NCI-H1930 (cell line): ENCODE measurements at regions not wholly inside any gene's neighbourhood (a gene's known extent, or its start where the extent isn't known, plus 50 kb on each side); places are given as distances from the start of the nearest gene placed in this dataset.

Experiments
- DNase-seq, 2 experiments: peaks; one replicate each; lab custom pipeline; 2025; lab: John Stamatoyannopoulos, UW

DNA sequence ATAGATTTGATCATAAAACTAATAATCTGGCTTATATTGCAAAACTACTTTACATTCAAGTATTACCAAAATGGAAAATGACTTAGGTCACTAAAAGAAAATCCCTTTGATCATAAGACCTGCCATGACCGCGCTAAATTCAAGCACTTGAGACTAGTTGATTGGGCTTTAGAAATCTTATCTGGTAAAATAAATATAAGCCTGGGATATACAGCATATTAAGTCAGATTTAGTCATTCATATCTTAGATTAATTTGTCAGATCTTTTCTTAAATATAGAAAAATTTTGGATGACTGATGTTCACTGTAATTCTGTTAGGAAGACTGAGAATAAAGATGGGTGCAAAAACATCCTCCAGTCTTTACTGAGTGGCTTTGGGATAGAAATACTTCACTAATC lies 450.0 kb downstream of the HTR7 start:
- DNase-seq: no peak

- DNase-seq: no peak
Observed at GRCh38 chr10:90412582-90412981, 445.3 kb downstream of the HTR7 start.

DNA sequence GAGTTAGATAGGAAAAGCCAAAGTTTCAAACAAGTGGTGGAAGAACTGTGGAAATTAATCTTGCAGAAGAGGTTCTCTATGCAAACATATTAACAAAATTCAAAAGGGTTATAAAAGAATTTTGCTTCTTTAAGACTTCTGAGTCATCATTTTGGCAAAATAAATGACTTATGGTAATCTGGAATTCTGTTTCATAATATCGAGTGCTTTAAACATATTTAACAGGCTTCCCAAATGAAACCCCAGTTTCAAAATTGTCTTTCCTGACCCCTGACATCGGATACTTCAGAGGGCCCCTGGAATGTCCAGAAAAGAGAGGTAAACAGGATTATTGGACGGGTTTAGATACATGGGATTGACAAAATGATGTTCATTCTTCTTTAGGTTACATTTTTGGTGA lies 444.6 kb downstream of the HTR7 start:
- no peak for DNase-seq

DNA sequence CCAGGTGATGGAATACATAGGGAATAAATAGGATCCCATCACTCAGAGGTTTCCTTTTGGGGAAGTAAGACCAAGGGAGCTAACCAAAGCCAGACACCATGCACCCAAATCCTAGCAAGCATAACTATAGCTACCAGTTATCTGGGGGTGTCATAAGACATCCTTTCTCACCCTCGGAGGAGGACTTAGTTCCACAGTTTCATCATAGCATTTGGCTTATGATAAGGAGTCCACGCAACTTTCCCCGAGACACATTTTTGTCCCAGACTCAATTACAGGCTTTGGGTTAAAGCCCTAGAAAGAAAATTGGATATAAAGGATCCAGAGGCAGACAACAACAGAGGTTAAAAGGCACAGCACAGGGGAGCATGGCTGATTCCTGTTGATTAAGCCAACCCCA lies 442.9 kb downstream of the HTR7 start:
- no peak for DNase-seq

- DNase-seq: no peak
Observed at GRCh38 chr10:90417029-90417428, 440.8 kb downstream of the HTR7 start.

DNA sequence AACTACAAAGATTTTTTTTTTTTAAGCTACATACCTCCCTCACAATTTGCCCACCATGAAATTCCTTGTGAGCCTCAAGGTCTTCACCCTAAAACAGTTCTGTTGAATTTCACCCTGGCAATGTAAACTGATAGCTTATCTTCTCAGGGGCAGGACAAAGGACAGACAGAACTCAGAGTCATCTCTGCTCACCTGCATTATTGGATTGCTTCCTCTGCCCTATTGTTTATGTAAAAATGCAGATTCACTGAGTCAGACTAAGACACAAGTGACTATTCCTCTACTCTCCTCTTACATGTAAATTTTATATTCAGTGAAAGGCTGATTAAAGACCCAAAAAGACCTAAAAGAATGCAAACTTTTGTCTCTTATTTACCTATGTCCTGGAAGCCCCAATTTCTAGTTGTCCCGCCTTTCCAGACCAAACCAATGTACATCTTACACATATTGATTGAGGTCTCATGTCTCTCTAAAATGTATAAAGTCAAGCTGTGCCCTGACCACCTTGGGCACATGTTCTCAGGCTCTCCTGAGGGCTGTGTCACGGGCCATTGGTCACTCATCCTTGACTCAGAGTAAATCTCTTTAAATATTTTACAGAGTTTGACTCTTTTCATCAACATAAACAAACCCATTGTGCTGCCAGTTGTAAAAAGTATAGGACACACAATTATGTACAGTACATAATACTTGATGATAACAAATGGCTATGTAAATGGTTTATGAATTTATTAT lies 440.2 kb downstream of the HTR7 start:
- no peak for DNase-seq

GRCh38 chr10:90418869-90419652 lies 438.8 kb downstream of the HTR7 start:
- peak in 1 of 2 experiments; percentile 11 for DNase-seq

DNA sequence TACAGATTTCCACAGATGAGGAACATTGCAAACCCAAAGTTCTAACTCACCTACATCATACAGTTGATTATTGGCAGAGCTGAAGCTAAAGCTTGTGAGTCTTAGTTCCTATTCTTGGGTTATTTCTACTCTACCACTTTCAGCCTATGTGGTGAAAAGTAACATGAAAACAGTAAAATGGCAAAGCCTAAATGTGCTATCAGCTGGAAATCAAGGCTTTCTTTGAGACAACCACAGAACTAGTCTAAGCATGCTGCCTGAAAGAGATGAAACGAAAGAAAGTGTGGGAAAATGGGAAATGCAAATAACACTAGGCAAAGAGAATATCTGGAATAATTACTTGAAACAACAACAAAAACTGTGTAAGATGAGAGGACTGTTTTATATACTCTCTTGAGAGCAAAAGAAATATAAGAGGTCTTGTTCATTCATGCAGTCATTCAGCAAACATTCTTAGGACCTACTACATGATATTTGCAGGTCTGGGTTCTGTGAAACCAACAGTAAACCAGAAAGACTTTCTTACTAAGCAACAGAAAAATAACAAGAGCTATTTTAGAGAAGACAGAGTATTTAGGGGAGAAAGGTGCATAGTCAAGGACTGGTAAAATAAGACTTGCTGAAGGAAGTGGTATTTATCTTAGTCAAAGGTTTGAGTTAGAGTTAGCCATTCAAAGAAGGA lies 437.1 kb downstream of the HTR7 start:
- no peak for DNase-seq

- no peak for DNase-seq
Observed at GRCh38 chr10:90421874-90422273, 436.0 kb downstream of the HTR7 start.

- DNase-seq: no peak
Observed at GRCh38 chr10:90424730-90425129, 433.1 kb downstream of the HTR7 start.

DNA sequence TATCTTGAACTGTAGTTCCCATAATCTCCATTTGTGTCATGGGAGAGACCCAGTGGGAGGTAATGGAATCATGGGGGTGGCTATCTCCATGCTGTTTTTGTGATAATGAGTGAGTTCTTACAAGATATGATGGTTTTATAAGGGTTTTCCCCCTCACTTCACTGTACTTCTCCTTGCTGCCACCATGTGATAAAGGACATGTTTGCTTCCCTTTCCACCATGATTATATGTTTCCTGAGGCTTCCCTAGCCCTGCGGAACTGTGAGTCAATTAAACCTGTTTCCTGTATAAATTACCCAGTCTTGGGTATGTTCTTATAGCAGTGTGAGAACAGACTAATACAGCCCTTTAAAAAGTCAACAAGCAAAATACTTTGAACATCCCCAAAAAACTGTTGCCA lies 427.7 kb downstream of the HTR7 start:
- no peak for DNase-seq

GRCh38 chr10:90432866-90433265 lies 425.0 kb downstream of the HTR7 start:
- DNase-seq: no peak

DNA sequence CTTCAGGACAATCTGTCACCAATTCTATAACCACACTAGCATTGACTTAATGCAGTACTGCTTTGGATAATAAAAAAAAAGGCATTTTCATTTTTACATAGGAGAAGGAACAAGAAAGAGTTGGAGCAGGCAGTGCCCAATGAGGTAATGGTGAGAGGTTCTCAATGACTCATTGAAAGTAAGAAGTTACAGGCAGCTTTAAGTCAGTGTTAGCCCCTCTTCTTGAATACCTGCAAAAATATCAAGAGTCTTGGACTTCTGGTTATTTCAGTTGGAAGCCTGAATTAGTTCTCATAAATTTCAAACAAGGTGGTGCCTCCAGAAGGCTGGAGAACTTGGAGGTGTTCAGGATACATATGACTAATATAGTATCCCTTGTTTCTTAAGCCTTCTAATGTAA lies 422.5 kb downstream of the HTR7 start:
- no peak for DNase-seq

DNA sequence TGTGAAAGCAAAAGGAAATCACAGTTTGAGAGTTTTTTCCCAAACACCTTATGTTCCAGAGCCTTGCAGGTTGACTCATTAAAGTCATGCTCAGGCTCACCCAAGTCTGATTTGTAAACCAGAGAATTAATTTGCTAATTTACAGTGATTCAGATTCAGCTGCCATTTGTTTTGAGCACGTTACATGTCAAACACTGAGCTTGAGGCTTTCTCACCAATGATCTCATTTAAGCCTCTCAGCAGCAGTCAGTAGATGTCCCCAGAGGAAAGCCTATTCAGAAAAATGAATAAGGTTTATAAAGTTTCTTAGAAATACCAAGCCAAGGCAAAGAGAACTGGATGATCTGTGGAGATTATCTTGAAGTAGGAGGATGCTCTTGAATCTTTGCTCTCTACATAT lies 420.4 kb downstream of the HTR7 start:
- no peak for DNase-seq

DNA sequence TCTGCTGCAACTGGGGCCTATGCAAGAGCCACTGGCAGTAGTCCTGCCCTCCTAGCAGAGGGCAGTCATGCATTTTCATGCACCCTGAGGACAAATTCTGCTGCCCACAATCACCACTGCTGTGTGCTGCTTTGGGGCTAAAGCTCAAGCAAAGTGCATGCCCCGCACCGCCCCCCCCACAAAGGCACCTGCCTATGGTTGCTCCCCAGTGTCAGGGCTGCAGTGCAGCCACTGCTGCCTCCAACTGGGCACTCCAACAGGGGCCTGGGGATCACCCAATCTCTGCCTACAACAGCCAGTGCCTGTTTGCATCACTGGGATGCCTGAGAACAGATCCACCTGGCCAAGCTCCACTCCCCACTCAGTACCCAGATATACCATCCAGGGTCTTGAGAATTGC lies 417.0 kb downstream of the HTR7 start:
- no peak for DNase-seq

DNA sequence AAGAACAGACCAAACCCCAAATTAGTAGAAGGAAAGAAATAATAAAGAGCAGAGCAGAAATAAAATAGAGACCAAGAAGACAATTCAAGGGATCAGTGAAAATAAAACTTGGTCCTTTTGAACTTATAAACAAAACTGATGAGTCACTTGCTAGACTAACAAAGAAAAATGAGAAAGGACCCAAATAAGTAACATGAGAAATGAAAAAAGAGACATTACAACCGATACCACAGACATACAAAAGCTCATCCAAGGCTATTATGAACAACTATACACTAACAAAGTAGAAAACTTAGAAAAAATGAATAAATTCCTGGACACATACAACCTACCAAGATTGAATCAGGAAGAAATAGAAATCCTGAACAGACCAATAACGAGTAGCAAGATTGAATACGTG lies 414.5 kb downstream of the HTR7 start:
- DNase-seq: no peak

- no peak for DNase-seq
Observed at GRCh38 chr10:90447831-90448230, 410.0 kb downstream of the HTR7 start.

- no peak for DNase-seq
Observed at GRCh38 chr10:90450797-90451196, 407.0 kb downstream of the HTR7 start.

- no peak for DNase-seq
Observed at GRCh38 chr10:90451283-90451682, 406.6 kb downstream of the HTR7 start.

GRCh38 chr10:90458054-90458453 lies 399.8 kb downstream of the HTR7 start:
- DNase-seq: no peak

DNA sequence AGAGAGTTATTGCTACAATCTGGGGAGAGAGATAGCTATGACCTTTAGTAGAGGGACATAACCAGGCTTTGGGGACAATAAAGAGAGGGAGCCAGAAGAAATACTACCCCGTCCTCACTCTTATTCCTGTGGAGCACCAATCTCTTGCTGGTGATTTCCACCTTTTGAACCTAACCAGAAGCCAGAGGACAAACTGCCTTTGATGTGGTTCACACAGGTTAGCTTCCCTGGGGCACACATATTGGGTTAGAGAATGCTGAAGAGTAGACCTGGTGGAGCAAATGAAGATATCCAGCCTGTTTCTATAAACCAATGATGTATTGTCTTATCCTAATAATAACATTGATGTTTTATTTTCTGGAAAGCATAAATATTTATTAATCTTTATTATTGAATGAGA lies 399.3 kb downstream of the HTR7 start:
- DNase-seq: no peak

DNA sequence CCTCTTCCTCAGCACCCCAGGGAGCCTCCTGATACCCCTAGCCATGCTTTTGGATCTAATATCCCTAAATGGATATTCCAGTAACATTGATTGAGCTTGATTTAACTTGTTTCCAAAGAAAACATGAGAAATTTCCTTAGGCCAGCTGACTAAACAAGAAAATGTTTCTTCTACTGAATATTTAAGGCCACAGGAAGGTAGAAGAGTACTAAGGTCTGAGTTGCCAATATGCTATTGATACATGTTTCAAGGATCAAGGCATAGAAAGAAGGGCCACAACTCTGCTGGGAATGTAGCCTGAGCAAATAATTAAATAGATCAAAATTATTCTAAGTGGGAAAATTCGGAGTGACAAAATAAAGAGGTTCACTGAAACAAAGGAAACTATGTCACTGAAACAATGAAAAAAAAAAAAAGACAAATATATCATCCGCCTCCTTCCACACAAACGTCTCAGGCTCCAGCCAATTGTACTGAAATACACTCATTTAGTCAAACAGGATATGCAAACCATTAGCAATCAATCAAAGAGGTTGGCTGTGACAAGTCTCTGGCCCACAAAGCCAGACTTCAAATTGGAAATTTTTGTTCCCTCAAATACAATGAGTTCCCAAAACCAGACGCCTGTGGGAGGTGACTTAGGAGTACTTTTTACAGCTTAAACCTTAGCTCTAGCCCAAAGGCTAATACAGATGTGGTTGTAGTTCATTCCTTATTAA lies 396.2 kb downstream of the HTR7 start:
- DNase-seq: no peak
